HepG2 (cell line): ENCODE measurements at regions not wholly inside any gene's neighbourhood (a gene's known extent, or its start where the extent isn't known, plus 50 kb on each side); places are given as distances from the start of the nearest gene placed in this dataset.

Source experiments
- CEBPB ChIP-seq: IDR thresholded peaks from 2 replicates; pipeline ENCODE4 v1.6.1; 2011; ENCODE audit warnings: low read depth, low read length, improper control_type of control experiment, borderline replicate concordance
- CTCF ChIP-seq: sonication (generic); formaldehyde crosslinking; IDR thresholded peaks from 2 replicates; pipeline ENCODE4 v1.5.0; 2020; ENCODE audit warnings: mild to moderate bottlenecking, missing genetic modification reagents, moderate library complexity
- ELF3 ChIP-seq: IDR thresholded peaks from 2 replicates; pipeline ENCODE4 v1.6.1; 2016; ENCODE audit warnings: missing genetic modification reagents, missing compliant biosample characterization
- FOXK1 ChIP-seq: sonication (generic); formaldehyde crosslinking; IDR thresholded peaks from 2 replicates; pipeline ENCODE4 v1.4.0; 2020; ENCODE audit warnings: low read depth, missing genetic modification reagents, borderline replicate concordance
- SRY ChIP-seq: sonication (generic); formaldehyde crosslinking; IDR thresholded peaks from 2 replicates; pipeline ENCODE4 v1.8.0; 2022; ENCODE audit warnings: mild to moderate bottlenecking, missing genetic modification reagents

- no peak for TF ChIP-seq ELF3 (CRISPR knock-in tag)
- no peak for TF ChIP-seq FOXK1 (CRISPR knock-in tag)
- TF ChIP-seq CTCF = no peak
- TF ChIP-seq CEBPB = no peak
- TF ChIP-seq SRY (CRISPR knock-in tag) = no peak
Measured at GRCh38 chr2:147125145-147125544, 719.7 kb upstream of the ACVR2A start.
